HG03060 (cell line): ENCODE measurements at regions not wholly inside any gene's neighbourhood (a gene's known extent, or its start where the extent isn't known, plus 50 kb on each side); places are given as distances from the start of the nearest gene placed in this dataset.
"Not testable (repeated sequence)": the region's sequence is repeated elsewhere in the genome, so short reads cannot be mapped to it uniquely, and the experiment has no call there.

Source experiments
- ATAC-seq: cut with Tn5 transposase; IDR thresholded peaks from one replicate; pipeline ENCODE4 v1.9.1; 2021; ENCODE audit warnings: low read depth, moderate number of reproducible peaks; ENCODE audit not compliant: unreplicated experiment

GRCh38 chr2:58698620-58699019 is 457.5 kb upstream of the FANCL start:
- no peak for ATAC-seq

- ATAC-seq = not testable (repeated sequence)
Measured at GRCh38 chr2:58694114-58694513, 453.0 kb upstream of the FANCL start.

DNA sequence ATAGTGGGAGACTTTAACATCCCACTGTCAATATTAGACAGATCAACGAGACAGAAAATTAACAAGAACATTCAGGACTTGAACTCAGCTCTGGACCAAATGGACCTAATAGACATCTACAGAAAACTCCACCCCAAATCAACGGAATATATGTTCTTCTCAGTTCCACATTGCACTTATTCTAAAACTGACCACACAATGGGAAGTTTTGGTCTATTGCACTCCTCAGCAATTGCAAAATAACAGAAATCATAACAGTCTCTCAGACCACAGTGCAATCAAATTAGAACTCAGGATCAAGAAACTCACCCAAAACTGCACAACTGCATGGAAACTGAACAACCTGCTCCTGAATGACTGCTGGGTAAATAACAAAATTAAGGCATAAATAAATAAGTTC is 449.9 kb upstream of the FANCL start:
- ATAC-seq = not testable (repeated sequence)

DNA sequence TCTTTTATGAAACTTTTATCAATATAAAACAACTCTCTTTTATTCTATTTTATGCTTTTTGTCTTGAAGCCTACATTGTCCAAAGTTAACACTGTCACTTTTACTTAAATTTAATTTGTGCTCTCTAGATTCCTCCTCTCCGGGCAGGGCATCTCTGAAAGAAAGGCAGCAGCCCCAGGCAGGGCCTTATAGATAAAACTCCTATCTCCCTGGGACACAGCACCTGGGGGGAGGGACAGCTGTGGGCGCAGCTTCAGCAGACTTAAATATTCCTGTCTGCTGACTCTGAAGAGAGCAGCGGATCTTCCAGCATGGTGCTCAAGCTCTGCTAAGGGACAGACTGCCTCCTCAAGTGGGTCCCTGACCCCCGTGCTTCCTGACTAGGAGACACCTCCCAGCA is 447.7 kb upstream of the FANCL start:
- ATAC-seq = no peak

GRCh38 chr2:58686776-58687175 is 445.7 kb upstream of the FANCL start:
- ATAC-seq = no peak

DNA sequence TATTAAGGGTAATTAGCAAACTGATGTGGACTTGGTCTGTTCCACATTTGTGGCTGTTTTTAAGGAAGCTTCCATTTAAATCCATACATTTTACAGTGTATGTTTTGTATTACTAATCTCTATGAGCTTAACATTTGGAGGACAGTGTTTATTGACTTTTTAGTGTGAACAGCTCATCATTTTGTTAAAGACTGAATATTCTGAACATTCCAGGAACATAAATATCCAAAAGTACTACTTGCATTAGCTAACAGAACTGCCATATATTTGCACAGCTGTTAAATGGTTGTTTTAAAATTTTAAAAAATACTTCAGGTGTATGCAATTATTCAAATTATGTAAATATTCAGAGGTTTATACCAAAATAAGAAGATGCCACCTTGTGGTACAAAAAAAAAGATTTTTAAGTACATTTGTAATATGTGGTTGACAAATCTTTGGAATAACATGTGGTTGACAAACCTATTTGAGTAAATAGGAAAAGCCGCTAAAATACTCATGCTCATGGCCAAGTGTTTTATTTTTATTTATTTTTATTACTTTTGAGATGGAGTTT is 439.7 kb upstream of the FANCL start:
- ATAC-seq = no peak

DNA sequence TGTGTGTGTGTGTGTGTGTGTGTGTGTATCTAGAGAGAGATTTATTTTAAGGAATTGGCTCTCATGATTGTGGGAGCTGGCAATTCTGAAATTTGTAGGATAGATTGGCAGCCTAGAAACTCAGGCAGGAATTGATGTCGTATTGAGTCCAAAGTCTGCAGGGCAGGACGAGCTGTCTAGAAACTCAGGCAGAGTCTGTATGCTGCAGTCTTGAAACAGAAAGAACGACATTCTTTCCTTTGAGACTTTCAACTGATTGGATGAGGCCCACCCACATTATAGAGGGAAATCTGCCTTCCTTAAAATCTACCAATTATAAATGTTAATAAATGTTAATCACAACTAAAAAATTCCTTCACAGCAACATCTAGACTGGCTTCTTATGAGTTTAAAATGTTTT is 436.6 kb upstream of the FANCL start:
- no peak for ATAC-seq

DNA sequence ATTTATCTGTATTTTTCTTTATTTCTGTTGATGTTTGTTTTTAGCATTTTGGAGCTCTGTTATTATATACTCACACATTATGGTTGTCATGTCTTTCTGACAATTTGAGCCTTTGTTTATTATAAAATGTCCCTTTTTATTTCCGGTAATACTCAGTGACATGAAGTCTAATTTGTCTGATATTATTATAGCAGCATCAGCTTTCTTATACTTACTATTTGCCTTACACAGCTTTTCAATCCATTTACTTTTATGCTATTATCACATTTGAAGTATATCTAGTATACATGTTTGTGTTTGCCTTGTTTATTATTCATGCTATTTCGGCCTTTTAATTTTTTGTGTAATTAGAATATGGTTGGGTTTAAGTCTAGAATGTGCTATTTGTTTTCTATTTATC is 430.6 kb upstream of the FANCL start:
- no peak for ATAC-seq

DNA sequence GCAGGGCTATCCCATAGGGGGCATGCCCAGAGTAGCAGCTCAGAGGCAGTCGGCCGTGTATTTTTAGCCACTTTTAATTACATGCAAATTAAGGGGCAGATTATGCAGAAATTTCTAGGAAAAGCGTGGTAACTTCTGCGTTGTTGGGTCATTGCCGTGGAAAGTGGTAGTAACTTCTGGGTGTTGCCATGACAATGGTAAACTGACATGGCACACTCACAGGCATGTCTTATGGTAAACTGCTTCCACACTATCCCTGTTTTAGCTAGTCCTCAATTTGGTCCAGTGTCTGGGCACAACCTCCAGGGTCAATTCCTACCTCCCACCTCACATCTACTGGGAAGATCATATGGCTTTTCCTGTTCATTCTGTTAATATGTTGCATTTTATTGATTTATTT is 428.9 kb upstream of the FANCL start:
- no peak for ATAC-seq

GRCh38 chr2:58667137-58667774 is 426.1 kb upstream of the FANCL start:
- no peak for ATAC-seq

DNA sequence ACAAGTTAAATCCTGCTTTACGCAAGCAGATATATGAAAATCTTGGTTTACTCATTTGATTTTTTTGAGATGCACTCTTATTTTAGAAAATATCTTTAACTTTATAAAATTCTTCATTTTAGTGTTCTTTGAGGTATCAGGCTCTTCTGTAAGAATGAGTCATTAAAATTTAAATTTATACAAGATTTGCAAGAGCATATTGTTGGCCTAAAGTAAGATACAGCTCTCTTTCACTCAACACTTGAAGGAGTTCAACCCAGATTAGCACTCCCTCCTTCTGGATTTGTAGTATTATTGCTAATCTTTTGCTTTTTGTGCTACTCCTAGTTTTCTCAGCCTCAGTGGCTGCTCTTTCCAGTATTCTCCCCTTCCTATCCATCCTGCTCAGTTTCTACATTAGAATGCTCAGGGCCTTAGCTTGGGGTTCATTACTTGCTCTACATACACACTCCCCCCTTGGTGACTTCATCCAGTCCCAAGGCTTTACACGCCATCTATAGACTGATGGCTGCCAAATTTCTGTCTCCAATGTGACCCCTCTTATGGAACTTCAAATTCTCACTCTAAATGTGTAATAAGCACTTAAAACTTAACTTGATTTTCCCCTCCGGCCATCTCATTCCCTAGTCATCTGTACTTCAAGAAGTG is 425.3 kb upstream of the FANCL start:
- no peak for ATAC-seq

GRCh38 chr2:58665154-58665553 is 424.0 kb upstream of the FANCL start:
- no peak for ATAC-seq

GRCh38 chr2:58664523-58665151 is 423.5 kb upstream of the FANCL start:
- ATAC-seq = no peak

- no peak for ATAC-seq
Measured at GRCh38 chr2:58660046-58660445, 418.9 kb upstream of the FANCL start.

DNA sequence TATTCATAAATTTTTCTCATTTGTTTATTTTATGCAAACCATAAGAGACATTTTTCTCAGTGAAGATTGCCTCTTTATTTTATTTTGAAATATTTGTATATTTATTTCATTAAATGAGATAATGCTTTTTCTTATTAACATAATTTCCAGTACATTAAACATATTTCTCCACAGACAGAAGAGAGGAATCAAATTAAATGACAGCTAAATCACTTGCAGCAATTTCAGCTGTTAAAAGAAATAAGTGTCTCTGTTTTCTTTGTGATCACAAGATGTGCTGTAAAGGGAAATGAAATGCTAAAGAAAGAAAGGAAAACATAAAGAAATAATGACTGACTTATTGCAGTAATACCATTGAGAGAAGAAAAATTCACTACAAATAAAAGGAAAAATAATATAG is 414.0 kb upstream of the FANCL start:
- no peak for ATAC-seq

GRCh38 chr2:58651930-58652329 is 410.8 kb upstream of the FANCL start:
- ATAC-seq = no peak

DNA sequence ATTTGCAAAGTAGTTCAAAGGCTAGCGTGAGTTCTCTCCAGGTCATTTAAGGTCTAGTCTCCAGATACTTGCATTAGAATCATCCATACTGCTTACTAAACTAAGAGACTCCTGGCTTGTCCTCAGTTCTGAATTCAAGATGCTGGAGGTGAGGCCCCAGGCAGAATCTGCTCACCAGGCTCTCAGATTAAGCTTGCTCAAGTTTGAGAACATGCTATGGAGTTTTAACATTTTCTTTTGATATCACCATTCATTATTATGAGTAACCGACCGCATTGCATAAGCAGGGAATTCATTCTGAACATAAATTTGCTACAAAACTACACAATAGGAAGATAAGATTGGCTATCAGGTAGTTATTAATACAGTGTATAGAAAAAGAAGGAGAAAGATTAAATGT is 409.7 kb upstream of the FANCL start:
- ATAC-seq = no peak

DNA sequence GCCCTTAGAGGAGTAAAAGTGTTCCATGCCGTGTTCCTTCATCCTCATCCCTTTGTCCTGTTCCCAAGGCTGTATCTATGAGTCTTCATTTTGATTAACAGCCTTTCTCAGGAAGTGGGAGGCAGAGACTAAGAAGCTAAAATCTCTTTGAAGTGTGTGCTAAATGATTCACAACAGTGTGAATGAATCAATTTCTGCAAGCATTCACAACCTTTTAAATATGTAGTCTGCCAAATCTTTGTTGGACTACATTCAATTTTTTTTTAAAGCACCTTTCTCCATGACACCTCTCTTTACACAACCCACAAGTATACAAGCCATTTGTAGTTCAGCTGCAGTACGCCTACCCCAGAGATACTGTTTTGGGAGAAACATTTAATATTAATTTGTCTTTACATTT is 408.6 kb upstream of the FANCL start:
- ATAC-seq = no peak

- no peak for ATAC-seq
Measured at GRCh38 chr2:58645017-58645416, 403.9 kb upstream of the FANCL start.

DNA sequence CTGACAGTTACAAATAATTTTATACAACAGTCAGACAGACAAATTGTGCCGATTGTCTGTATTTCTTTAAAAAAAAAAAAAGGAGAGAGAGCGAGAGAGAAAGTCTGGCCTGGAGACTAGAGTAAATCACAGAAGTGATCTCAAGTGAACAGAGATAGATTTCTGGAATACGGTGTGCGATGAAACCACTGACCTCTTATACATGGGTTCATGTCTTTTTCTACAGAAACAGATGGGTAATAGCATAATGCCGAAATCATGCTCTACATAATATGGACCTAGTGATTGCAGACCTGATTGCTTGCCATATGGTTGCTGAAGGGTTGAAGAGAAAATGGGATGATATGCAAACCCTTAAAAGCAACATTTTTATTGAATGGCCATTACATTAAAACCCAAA is 403.3 kb upstream of the FANCL start:
- no peak for ATAC-seq

- ATAC-seq = no peak
Measured at GRCh38 chr2:58641001-58641400, 399.9 kb upstream of the FANCL start.

GRCh38 chr2:58640042-58640441 is 398.9 kb upstream of the FANCL start:
- ATAC-seq = no peak
